ENCODE measurements at regions not wholly inside any gene's neighbourhood (a gene's known extent, or its start where the extent isn't known, plus 50 kb on each side); places are given as distances from the start of the nearest gene placed in this dataset.
A peak's percentile ranks its signal among the peaks of the same experiment; 100 is the strongest.

GRCh38 chr21:16302851-16303282 is 573.1 kb downstream of the USP25 start:
- TF ChIP-seq POLR2A (IDR thresholded peaks at IDR 0.05) (peak in 1 of 2 donors; percentile 11), CTCF (IDR thresholded peaks at IDR 0.05) (no peak), EP300 (IDR thresholded peaks at IDR 0.05) (peak in 1 of 2 donors; percentile 75)
